ENCODE measurements at regions not wholly inside any gene's neighbourhood (a gene's known extent, or its start where the extent isn't known, plus 50 kb on each side); places are given as distances from the start of the nearest gene placed in this dataset.

DNA sequence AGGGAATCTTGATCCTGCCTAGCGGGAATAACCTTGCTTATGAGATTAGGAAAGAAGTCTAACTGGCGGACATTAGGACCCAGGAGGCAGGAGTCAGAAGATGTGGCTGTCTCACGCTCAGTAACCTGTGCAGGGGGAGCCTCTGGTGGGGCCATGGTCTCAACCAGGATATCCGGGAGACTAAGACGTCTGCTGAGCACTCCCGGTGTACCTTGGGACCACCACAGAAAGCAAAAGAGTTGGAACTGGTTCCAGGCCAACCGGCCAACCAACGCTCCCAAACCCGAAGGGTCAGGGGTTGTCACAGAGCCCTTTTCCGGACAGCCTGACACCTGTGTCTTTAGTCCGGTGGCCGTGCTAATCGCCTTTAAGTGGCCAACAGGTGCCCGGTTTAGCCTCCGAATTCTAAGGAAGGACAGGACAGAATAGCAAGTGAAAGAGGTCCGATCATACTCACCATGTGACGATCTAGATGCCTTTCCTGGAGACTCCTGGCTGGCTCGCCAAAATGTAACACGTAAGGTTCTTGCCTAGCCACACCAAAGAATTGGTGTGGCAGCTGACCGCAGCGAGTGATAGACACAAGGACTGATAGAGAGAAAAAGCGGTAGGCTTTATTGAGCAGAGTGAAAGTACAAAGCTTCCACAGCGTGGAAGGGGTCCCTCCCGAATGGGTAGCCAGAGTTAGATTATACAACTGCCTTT lies 103.9 kb upstream of the DIAPH3 start (continued):
- TF ChIP-seq PAXIP1 (CRISPR knock-in tag; conservative IDR thresholded peaks at IDR 0.05) (no peak), ZNF775 (CRISPR knock-in tag; IDR thresholded peaks at IDR 0.05; ENCODE audit: borderline replicate concordance) (no peak), KAT8 (CRISPR knock-in tag; IDR thresholded peaks at IDR 0.05) (no peak), PITX1 (CRISPR knock-in tag; IDR thresholded peaks at IDR 0.05) (no peak), PHF20 (CRISPR knock-in tag; IDR thresholded peaks at IDR 0.05) (no peak), ZNF841 (CRISPR knock-in tag; IDR thresholded peaks at IDR 0.05; ENCODE audit: borderline replicate concordance) (no peak), CENPX (CRISPR knock-in tag; IDR thresholded peaks at IDR 0.05) (no peak), SMYD3 (CRISPR knock-in tag; IDR thresholded peaks at IDR 0.05) (no peak), ZNF432 (CRISPR knock-in tag; IDR thresholded peaks at IDR 0.05; ENCODE audit: borderline replicate concordance) (no peak), NR2C2 (CRISPR knock-in tag; IDR thresholded peaks at IDR 0.05; ENCODE audit: borderline replicate concordance) (peak; percentile 42; the same call in 1 of the 2 replicates), YEATS4 (CRISPR knock-in tag; IDR thresholded peaks at IDR 0.05; ENCODE audit: borderline replicate concordance) (0 out of 2 replicates have a peak, but pooled peaks have one; percentile 42), SMARCE1 (IDR thresholded peaks at IDR 0.05; ENCODE audit: borderline replicate concordance) (no peak), ZNF20 (CRISPR knock-in tag; IDR thresholded peaks at IDR 0.05) (no peak), RNF2 (conservative IDR thresholded peaks at IDR 0.05; ENCODE audit: low read depth) (no peak), MTA1 (CRISPR knock-in tag; IDR thresholded peaks at IDR 0.05; ENCODE audit: borderline replicate concordance) (no peak), CREB3 (CRISPR knock-in tag; IDR thresholded peaks at IDR 0.05) (no peak), ZNF335 (CRISPR knock-in tag; IDR thresholded peaks at IDR 0.05) (no peak), MTF2 (CRISPR knock-in tag; IDR thresholded peaks at IDR 0.05; ENCODE audit: borderline replicate concordance) (no peak), PATZ1 (CRISPR knock-in tag; IDR thresholded peaks at IDR 0.05) (peak; percentile 41; the same call in 1 of the 2 replicates), ZNF747 (CRISPR knock-in tag; IDR thresholded peaks at IDR 0.05; ENCODE audit: borderline replicate concordance) (no peak), SRF (IDR thresholded peaks at IDR 0.05; ENCODE audit: low read depth, low read length) (no peak), ATF4 (CRISPR knock-in tag; IDR thresholded peaks at IDR 0.05) (no peak), TOPORS (CRISPR knock-in tag; IDR thresholded peaks at IDR 0.05) (no peak)
